H9 (cell line): ENCODE measurements at regions not wholly inside any gene's neighbourhood (a gene's known extent, or its start where the extent isn't known, plus 50 kb on each side); places are given as distances from the start of the nearest gene placed in this dataset.

Source experiments
- DNase-seq: peaks from one replicate; pipeline ENCODE4 v3.0.0-alpha.2; 2017
- H2AFZ ChIP-seq: one replicate; pipeline ENCODE4 v1.6.1; 2013; ENCODE audit warnings: mild to moderate bottlenecking, low read length, control low read depth, moderate library complexity
- H2AK5ac ChIP-seq: 2 replicates; pipeline ENCODE4 v1.6.1; 2013; ENCODE audit warnings: low read length, control low read depth, mixed read lengths; ENCODE audit not compliant: insufficient read length
- H2BK120ac ChIP-seq: one replicate; pipeline ENCODE4 v1.6.1; 2013; ENCODE audit warnings: low read depth, mild to moderate bottlenecking, low read length, control low read depth, inconsistent platforms; ENCODE audit not compliant: poor library complexity, severe bottlenecking
- H2BK12ac ChIP-seq: 2 replicates; pipeline ENCODE4 v1.6.1; 2013; ENCODE audit warnings: low read length, control low read depth, mixed read lengths, low read depth; ENCODE audit not compliant: insufficient read length
- H2BK15ac ChIP-seq: 2 replicates; pipeline ENCODE4 v1.6.1; 2013; ENCODE audit warnings: low read depth, low read length, control low read depth
- H2BK20ac ChIP-seq: one replicate; pipeline ENCODE4 v1.6.1; 2013; ENCODE audit warnings: low read depth, mild to moderate bottlenecking, low read length, control low read depth, inconsistent platforms; ENCODE audit not compliant: poor library complexity, severe bottlenecking
- H2BK5ac ChIP-seq: 2 replicates; pipeline ENCODE4 v1.6.1; 2013; ENCODE audit warnings: low read length, control low read depth, mixed read lengths; ENCODE audit not compliant: insufficient read length
- H3K14ac ChIP-seq: 2 replicates; pipeline ENCODE4 v1.6.1; 2013; ENCODE audit warnings: low read length, control low read depth; ENCODE audit not compliant: insufficient read depth
- H3K18ac ChIP-seq: 2 replicates; pipeline ENCODE4 v1.6.1; 2013; ENCODE audit warnings: low read depth, mild to moderate bottlenecking, mixed read lengths, low read length, control low read depth; ENCODE audit not compliant: insufficient read length
- H3K23ac ChIP-seq: 2 replicates; pipeline ENCODE4 v1.6.1; 2013; ENCODE audit warnings: low read length, control low read depth, mixed read lengths, low read depth; ENCODE audit not compliant: insufficient read length
- H3K23me2 ChIP-seq: 2 replicates; pipeline ENCODE4 v1.6.1; 2013; ENCODE audit warnings: low read depth, mild to moderate bottlenecking, mixed read lengths, low read length, control low read depth; ENCODE audit not compliant: insufficient read length, poor library complexity, severe bottlenecking
- H3K27ac ChIP-seq: 2 replicates; pipeline ENCODE4 v1.5.1; 2013; ENCODE audit warnings: low read length, control low read depth, mixed read lengths, low read depth; ENCODE audit not compliant: insufficient read length
- H3K27me3 ChIP-seq: 2 replicates; pipeline ENCODE4 v1.6.1; 2013; ENCODE audit warnings: low read length, control low read depth, inconsistent platforms; ENCODE audit not compliant: insufficient read depth
- H3K4ac ChIP-seq: 2 replicates; pipeline ENCODE4 v1.6.1; 2013; ENCODE audit warnings: low read depth, mild to moderate bottlenecking, control low read depth, inconsistent platforms, low read length, moderate library complexity
- H3K4me1 ChIP-seq: 2 replicates; pipeline ENCODE4 v1.6.1; 2013; ENCODE audit warnings: low read length, control low read depth, inconsistent platforms; ENCODE audit not compliant: insufficient read depth
- H3K4me2 ChIP-seq: 2 replicates; pipeline ENCODE4 v1.6.1; 2013; ENCODE audit warnings: low read length, control low read depth, mixed read lengths; ENCODE audit not compliant: insufficient read length, insufficient read depth
- H3K56ac ChIP-seq: 2 replicates; pipeline ENCODE4 v1.6.1; 2013; ENCODE audit warnings: low read depth, mild to moderate bottlenecking, mixed read lengths, low read length, control low read depth; ENCODE audit not compliant: insufficient read length
- H3K79me1 ChIP-seq: 2 replicates; pipeline ENCODE4 v1.6.1; 2013; ENCODE audit warnings: low read depth, mild to moderate bottlenecking, moderate library complexity, low read length, control low read depth, inconsistent platforms; ENCODE audit not compliant: insufficient read depth, poor library complexity, severe bottlenecking
- H3K79me2 ChIP-seq: 2 replicates; pipeline ENCODE4 v1.6.1; 2013; ENCODE audit warnings: low read length, control low read depth, inconsistent platforms; ENCODE audit not compliant: insufficient read depth
- H3K9ac ChIP-seq: 2 replicates; pipeline ENCODE4 v1.6.1; 2013; ENCODE audit warnings: low read length, control low read depth, mixed read lengths; ENCODE audit not compliant: insufficient read length; ENCODE audit errors: extremely low read depth
- H3K9me3 ChIP-seq: one replicate; pipeline ENCODE4 v1.6.1; 2013; ENCODE audit warnings: low read depth, low read length, inconsistent platforms; ENCODE audit not compliant: control insufficient read depth
- H3T11ph ChIP-seq: one replicate; pipeline ENCODE4 v1.6.1; 2013; ENCODE audit warnings: mild to moderate bottlenecking, low read length, control low read depth, inconsistent platforms
- H4K20me1 ChIP-seq: one replicate; pipeline ENCODE4 v1.6.1; 2013; ENCODE audit not compliant: control insufficient read depth, insufficient read length, insufficient read depth
- H4K5ac ChIP-seq: 2 replicates; pipeline ENCODE4 v1.6.1; 2013; ENCODE audit warnings: low read depth, mild to moderate bottlenecking, mixed read lengths, low read length, control low read depth; ENCODE audit not compliant: insufficient read length
- H4K8ac ChIP-seq: replicated peaks from 2 replicates; pipeline ENCODE4 v1.6.1; 2013; ENCODE audit warnings: low read length, control low read depth, mixed read lengths, low read depth; ENCODE audit not compliant: insufficient read length
- H4K91ac ChIP-seq: 2 replicates; pipeline ENCODE4 v1.6.1; 2013; ENCODE audit warnings: low read depth, mild to moderate bottlenecking, moderate library complexity, mixed read lengths, low read length, control low read depth; ENCODE audit not compliant: insufficient read length
- H3K27ac Mint-ChIP-seq, 3 experiments: 2 replicates in 2 of 3; 3 replicates in 1 of 3; pipeline ENCODE4 v1.8.0; 2020 to 2021; ENCODE audit warnings: mixed read lengths in 3 of 3, mild to moderate bottlenecking in 1 of 3, moderate library complexity in 1 of 3
- H3K27me3 Mint-ChIP-seq: 2 replicates; pipeline ENCODE4 v1.8.0; 2021; ENCODE audit warnings: low read depth, mild to moderate bottlenecking, moderate library complexity, mixed read lengths
- H3K36me3 Mint-ChIP-seq, 3 experiments: 2 replicates in 2 of 3; 3 replicates in 1 of 3; pipeline ENCODE4 v1.8.0; 2020 to 2021; ENCODE audit warnings: low read depth in 3 of 3, mixed read lengths in 3 of 3; ENCODE audit not compliant: insufficient read depth in 1 of 3
- H3K4me1 Mint-ChIP-seq, 2 experiments: 2 replicates each; pipeline ENCODE4 v1.8.0; 2020; ENCODE audit warnings: mixed read lengths in 2 of 2
- H3K4me3 Mint-ChIP-seq, 2 experiments: 2 replicates in 1 of 2; 3 replicates in 1 of 2; pipeline ENCODE4 v1.8.0; 2020 to 2021; ENCODE audit warnings: mild to moderate bottlenecking in 2 of 2, mixed read lengths in 2 of 2, moderate library complexity in 1 of 2
- H3K9me3 Mint-ChIP-seq, 2 experiments: 2 replicates in 1 of 2; 3 replicates in 1 of 2; pipeline ENCODE4 v1.8.0; 2020; ENCODE audit warnings: mild to moderate bottlenecking in 2 of 2, mixed read lengths in 2 of 2, moderate library complexity in 1 of 2
- CTCF ChIP-seq: fragments of 200-600 bp; sonication (generic); conservative IDR thresholded peaks from 3 replicates; pipeline ENCODE4 v1.8.0; 2021; ENCODE audit warnings: antibody characterized with exemption, mild to moderate bottlenecking
- WGBS: extraction: QIAGEN DNeasy Blood & Tissue Kit; methylation state at CpG from one replicate; pipeline ENCODE4 v1.1.7; 2013; ENCODE audit warnings: missing lambda C conversion rate, low lambda C conversion rate, mixed read lengths; ENCODE audit not compliant: insufficient read length; ENCODE audit errors: extremely low coverage; 5-methylcytosine and 5-hydroxymethylcytosine counted together

GRCh38 chr7:25666671-25667060, 438.4 kb upstream of the NPVF start:
- no CpG with 5 or more reads among the region's 2 CpGs for WGBS
- Histone ChIP-seq H3K4ac (no peak overlapping the region), H3K14ac (no peak overlapping the region), H2BK5ac (no peak overlapping the region), H3K9ac (no peak overlapping the region), H3K79me2 (no peaks in the 10 kb centered on the region), H3K23ac (no peak overlapping the region), H3K27me3 (no peaks in the 10 kb centered on the region), H3T11ph (no peak overlapping the region), H2BK20ac (no peak overlapping the region), H3K4me2 (no peak overlapping the region), H3K27ac (no peak overlapping the region), H2BK120ac (no peak overlapping the region), H4K20me1 (no peaks in the 10 kb centered on the region), H4K5ac (no peak overlapping the region), H3K18ac (no peak overlapping the region), H3K56ac (no peak overlapping the region), H4K8ac (no peak overlapping the region), H2BK12ac (no peak overlapping the region), H2BK15ac (no peak overlapping the region), H4K91ac (no peak overlapping the region), H3K79me1 (no peaks in the 10 kb centered on the region), H2AFZ (no peak overlapping the region), H3K9me3 (no peaks in the 10 kb centered on the region), H3K4me1 (no peaks in the 10 kb centered on the region), H2AK5ac (no peak overlapping the region), H3K23me2 (no peaks in the 10 kb centered on the region)
- no peak for DNase-seq
- peaks cover 5% of the 10 kb centered on the region for H3K27me3 Mint-ChIP-seq
- no peak overlapping the region for H3K4me3 Mint-ChIP-seq
- no peaks in the 10 kb centered on the region for H3K9me3 Mint-ChIP-seq
- peaks cover 7 to 15% of the 10 kb centered on the region in 2 experiments; a peak in 3 of 4 replicates for H3K4me1 Mint-ChIP-seq
- H3K36me3 Mint-ChIP-seq: no peaks in the 10 kb centered on the region
- TF ChIP-seq CTCF: no peak
- H3K27ac Mint-ChIP-seq: no peak overlapping the region
